HepG2 (cell line): ENCODE measurements at regions not wholly inside any gene's neighbourhood (a gene's known extent, or its start where the extent isn't known, plus 50 kb on each side); places are given as distances from the start of the nearest gene placed in this dataset.
A peak's percentile ranks its signal among the peaks of the same experiment; 100 is the strongest.

Experiments
- IKZF1 ChIP-seq: fragments of 450-650 bp; IDR thresholded peaks from 2 replicates; pipeline ENCODE4 v1.7.1; 2016
- NFE2 ChIP-seq: sonication (generic); formaldehyde crosslinking; IDR thresholded peaks from 2 replicates; pipeline ENCODE4 v1.4.0; 2020; ENCODE audit warnings: missing genetic modification reagents
- NR2C2 ChIP-seq: sonication (generic); formaldehyde crosslinking; IDR thresholded peaks from 2 replicates; pipeline ENCODE4 v1.4.0; 2020; ENCODE audit warnings: missing genetic modification reagents, mild to moderate bottlenecking, moderate library complexity, borderline replicate concordance
- PAWR ChIP-seq: sonication (generic); formaldehyde crosslinking; IDR thresholded peaks from 2 replicates; pipeline ENCODE4 v1.4.0; 2020; ENCODE audit warnings: missing genetic modification reagents, mild to moderate bottlenecking, borderline replicate concordance
- PLRG1 ChIP-seq: fragments of 450-650 bp; conservative IDR thresholded peaks from 2 replicates; pipeline ENCODE4 v1.6.1; 2016
- POLR2G ChIP-seq: fragments of 200-400 bp; formaldehyde crosslinking; IDR thresholded peaks from 2 replicates; pipeline ENCODE4 v1.6.1; 2018; ENCODE audit warnings: mild to moderate bottlenecking, low read depth, low read length, moderate library complexity
- SRF ChIP-seq: IDR thresholded peaks from 2 replicates; pipeline ENCODE4 v1.6.1; 2011; ENCODE audit warnings: mild to moderate bottlenecking, low read depth, low read length, moderate library complexity
- SRSF9 ChIP-seq: fragments of 200-400 bp; formaldehyde crosslinking; IDR thresholded peaks from 2 replicates; pipeline ENCODE4 v1.6.1; 2018; ENCODE audit warnings: borderline replicate concordance, mild to moderate bottlenecking, low read depth, low read length; ENCODE audit not compliant: insufficient read depth, poor library complexity, severe bottlenecking
- ZC3H13 ChIP-seq: sonication (generic); formaldehyde crosslinking; IDR thresholded peaks from 2 replicates; pipeline ENCODE4 v1.8.1; 2023; ENCODE audit warnings: mild to moderate bottlenecking, missing genetic modification reagents, moderate library complexity
- ZFP90 ChIP-seq: sonication (generic); formaldehyde crosslinking; IDR thresholded peaks from 2 replicates; pipeline ENCODE4 v1.8.0; 2022; ENCODE audit warnings: missing genetic modification reagents, mild to moderate bottlenecking, inconsistent platforms, borderline replicate concordance
- ZNF205 ChIP-seq: IDR thresholded peaks from 2 replicates; pipeline ENCODE4 v1.6.1; 2018; ENCODE audit warnings: missing biosample characterization, missing genetic modification reagents
- ZNF235 ChIP-seq: sonication (generic); formaldehyde crosslinking; IDR thresholded peaks from 2 replicates; pipeline ENCODE4 v1.8.1; 2023; ENCODE audit warnings: mild to moderate bottlenecking, missing genetic modification reagents, borderline replicate concordance
- ZNF33B ChIP-seq: sonication (generic); formaldehyde crosslinking; IDR thresholded peaks from 2 replicates; pipeline ENCODE4 v1.5.1; 2020; ENCODE audit warnings: mild to moderate bottlenecking, missing genetic modification reagents
- ZNF530 ChIP-seq: sonication (generic); formaldehyde crosslinking; IDR thresholded peaks from 2 replicates; pipeline ENCODE4 v1.5.0; 2020; ENCODE audit warnings: low read depth, mild to moderate bottlenecking, missing genetic modification reagents
- ZNF562 ChIP-seq: sonication (generic); formaldehyde crosslinking; IDR thresholded peaks from 2 replicates; pipeline ENCODE4 v1.8.0; 2022; ENCODE audit warnings: missing genetic modification reagents, borderline replicate concordance
- ZNF7 ChIP-seq: IDR thresholded peaks from 2 replicates; pipeline ENCODE4 v1.6.1; 2016; ENCODE audit warnings: missing biosample characterization, missing genetic modification reagents
- ZSCAN20 ChIP-seq: sonication (generic); formaldehyde crosslinking; IDR thresholded peaks from 2 replicates; pipeline ENCODE4 v1.4.0; 2020; ENCODE audit warnings: missing genetic modification reagents, mild to moderate bottlenecking, borderline replicate concordance
- TF ChIP-seq, protein P1 (sequence below), 2 experiments: sonication (generic) in 1 of 2; formaldehyde crosslinking in 1 of 2; IDR thresholded peaks; 2 replicates each; pipeline versions ENCODE4 v1.5.1 to v1.6.1; 2011 to 2020; ENCODE audit warnings: borderline replicate concordance in 1 of 2, low read depth in 1 of 2, low read length in 1 of 2, mild to moderate bottlenecking in 1 of 2, missing genetic modification reagents in 1 of 2, moderate library complexity in 1 of 2
- TF ChIP-seq, protein P2 (sequence below): sonication (generic); formaldehyde crosslinking; IDR thresholded peaks from 2 replicates; pipeline ENCODE4 v1.5.0; 2020; ENCODE audit warnings: mild to moderate bottlenecking, missing genetic modification reagents, moderate library complexity
- TF ChIP-seq, protein P3 (sequence below): sonication (generic); IDR thresholded peaks from 2 replicates; pipeline ENCODE4 v1.6.1; 2016; ENCODE audit warnings: low read depth, borderline replicate concordance
- TF ChIP-seq, protein P4 (sequence below): sonication (generic); formaldehyde crosslinking; IDR thresholded peaks from 2 replicates; pipeline ENCODE4 v1.4.0; 2020; ENCODE audit warnings: missing genetic modification reagents
- TF ChIP-seq, protein P5 (sequence below): IDR thresholded peaks from 2 replicates; pipeline ENCODE4 v1.6.1; 2016; ENCODE audit warnings: mild to moderate bottlenecking, missing biosample characterization, missing genetic modification reagents

DNA sequence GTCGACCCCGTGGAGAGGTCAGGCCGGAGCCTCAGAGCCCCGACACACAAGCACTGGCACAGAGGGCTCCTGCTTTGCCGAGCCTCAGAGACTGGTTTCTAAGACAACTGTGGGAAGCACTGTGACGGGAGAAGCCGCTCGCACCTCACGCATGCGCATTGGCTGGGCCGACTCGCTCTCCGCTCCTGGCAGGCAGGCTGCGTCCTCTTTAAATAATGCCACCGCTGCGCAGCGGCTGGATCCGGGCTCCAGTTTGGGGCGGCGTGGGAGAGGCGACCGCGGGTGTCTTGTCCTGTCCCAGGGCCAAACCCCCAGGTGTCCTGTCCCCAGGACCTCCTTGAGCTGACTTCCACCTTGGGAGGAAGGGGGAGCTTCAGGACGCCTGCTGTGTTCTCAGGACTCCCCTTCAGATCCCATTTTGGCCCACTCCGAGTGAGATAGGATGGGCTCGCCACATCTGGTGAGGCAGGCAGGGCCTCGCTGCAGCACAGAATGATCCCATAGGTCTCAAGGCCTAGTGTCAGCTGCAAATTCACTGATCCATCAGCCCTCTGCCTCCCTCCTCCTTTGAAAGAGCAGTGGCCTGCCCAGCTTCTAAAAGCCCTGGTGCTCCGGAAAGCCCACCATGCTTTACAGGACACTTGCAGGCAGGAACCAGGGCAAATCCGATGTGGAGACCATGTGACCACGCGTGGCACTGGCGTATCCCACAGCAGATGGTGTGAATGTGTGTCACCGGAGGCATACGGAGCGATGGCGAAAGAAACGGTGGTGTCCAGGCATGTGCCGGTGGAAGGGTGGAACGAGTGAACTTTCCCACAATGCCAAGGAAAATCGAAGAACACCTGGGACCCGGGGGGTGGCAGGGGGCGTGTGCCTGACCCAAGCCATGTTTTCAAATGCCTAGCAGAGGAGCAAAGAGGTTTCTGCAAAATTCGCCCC lies 169.3 kb upstream of the ZNF337 start (continued):
- TF ChIP-seq PLRG1 (no peak), ZNF562 (no peak), NFE2 (CRISPR knock-in tag) (no peak), POLR2G (no peak), ZNF235 (CRISPR knock-in tag) (no peak), IKZF1 (no peak), NR2C2 (CRISPR knock-in tag) (0 out of 2 replicates have a peak, but pooled peaks have one; percentile 23), PAWR (CRISPR knock-in tag) (no peak), SRSF9 (no peak), ZSCAN20 (CRISPR knock-in tag) (no peak), ZNF33B (peak; percentile 67; the same call in 1 of the 2 replicates), ZNF7 (CRISPR knock-in tag) (no peak), SRF (no peak), ZC3H13 (no peak), ZNF205 (no peak), ZNF530 (no peak), ZFP90 (CRISPR knock-in tag) (no peak)
- TF ChIP-seq, protein P1, sequence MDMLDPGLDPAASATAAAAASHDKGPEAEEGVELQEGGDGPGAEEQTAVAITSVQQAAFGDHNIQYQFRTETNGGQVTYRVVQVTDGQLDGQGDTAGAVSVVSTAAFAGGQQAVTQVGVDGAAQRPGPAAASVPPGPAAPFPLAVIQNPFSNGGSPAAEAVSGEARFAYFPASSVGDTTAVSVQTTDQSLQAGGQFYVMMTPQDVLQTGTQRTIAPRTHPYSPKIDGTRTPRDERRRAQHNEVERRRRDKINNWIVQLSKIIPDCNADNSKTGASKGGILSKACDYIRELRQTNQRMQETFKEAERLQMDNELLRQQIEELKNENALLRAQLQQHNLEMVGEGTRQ (IDR thresholded peaks at IDR 0.05; ENCODE audit: low read depth, low read length) = no peak
- TF ChIP-seq, protein P1 (CRISPR knock-in tag; IDR thresholded peaks at IDR 0.05; ENCODE audit: borderline replicate concordance) = no peak
- TF ChIP-seq, protein P2, sequence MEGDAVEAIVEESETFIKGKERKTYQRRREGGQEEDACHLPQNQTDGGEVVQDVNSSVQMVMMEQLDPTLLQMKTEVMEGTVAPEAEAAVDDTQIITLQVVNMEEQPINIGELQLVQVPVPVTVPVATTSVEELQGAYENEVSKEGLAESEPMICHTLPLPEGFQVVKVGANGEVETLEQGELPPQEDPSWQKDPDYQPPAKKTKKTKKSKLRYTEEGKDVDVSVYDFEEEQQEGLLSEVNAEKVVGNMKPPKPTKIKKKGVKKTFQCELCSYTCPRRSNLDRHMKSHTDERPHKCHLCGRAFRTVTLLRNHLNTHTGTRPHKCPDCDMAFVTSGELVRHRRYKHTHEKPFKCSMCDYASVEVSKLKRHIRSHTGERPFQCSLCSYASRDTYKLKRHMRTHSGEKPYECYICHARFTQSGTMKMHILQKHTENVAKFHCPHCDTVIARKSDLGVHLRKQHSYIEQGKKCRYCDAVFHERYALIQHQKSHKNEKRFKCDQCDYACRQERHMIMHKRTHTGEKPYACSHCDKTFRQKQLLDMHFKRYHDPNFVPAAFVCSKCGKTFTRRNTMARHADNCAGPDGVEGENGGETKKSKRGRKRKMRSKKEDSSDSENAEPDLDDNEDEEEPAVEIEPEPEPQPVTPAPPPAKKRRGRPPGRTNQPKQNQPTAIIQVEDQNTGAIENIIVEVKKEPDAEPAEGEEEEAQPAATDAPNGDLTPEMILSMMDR (CRISPR knock-in tag) = no peak
- TF ChIP-seq, protein P3, sequence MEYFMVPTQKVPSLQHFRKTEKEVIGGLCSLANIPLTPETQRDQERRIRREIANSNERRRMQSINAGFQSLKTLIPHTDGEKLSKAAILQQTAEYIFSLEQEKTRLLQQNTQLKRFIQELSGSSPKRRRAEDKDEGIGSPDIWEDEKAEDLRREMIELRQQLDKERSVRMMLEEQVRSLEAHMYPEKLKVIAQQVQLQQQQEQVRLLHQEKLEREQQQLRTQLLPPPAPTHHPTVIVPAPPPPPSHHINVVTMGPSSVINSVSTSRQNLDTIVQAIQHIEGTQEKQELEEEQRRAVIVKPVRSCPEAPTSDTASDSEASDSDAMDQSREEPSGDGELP = no peak
- TF ChIP-seq, protein P4, sequence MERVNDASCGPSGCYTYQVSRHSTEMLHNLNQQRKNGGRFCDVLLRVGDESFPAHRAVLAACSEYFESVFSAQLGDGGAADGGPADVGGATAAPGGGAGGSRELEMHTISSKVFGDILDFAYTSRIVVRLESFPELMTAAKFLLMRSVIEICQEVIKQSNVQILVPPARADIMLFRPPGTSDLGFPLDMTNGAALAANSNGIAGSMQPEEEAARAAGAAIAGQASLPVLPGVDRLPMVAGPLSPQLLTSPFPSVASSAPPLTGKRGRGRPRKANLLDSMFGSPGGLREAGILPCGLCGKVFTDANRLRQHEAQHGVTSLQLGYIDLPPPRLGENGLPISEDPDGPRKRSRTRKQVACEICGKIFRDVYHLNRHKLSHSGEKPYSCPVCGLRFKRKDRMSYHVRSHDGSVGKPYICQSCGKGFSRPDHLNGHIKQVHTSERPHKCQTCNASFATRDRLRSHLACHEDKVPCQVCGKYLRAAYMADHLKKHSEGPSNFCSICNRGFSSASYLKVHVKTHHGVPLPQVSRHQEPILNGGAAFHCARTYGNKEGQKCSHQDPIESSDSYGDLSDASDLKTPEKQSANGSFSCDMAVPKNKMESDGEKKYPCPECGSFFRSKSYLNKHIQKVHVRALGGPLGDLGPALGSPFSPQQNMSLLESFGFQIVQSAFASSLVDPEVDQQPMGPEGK = no peak
- TF ChIP-seq, protein P5, sequence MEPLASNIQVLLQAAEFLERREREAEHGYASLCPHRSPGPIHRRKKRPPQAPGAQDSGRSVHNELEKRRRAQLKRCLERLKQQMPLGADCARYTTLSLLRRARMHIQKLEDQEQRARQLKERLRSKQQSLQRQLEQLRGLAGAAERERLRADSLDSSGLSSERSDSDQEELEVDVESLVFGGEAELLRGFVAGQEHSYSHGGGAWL (CRISPR knock-in tag) = no peak
